ENCODE measurements at regions not wholly inside any gene's neighbourhood (a gene's known extent, or its start where the extent isn't known, plus 50 kb on each side); places are given as distances from the start of the nearest gene placed in this dataset.
"Not testable (repeated sequence)": the region's sequence is repeated elsewhere in the genome, so short reads cannot be mapped to it uniquely, and the experiment has no call there.

DNA sequence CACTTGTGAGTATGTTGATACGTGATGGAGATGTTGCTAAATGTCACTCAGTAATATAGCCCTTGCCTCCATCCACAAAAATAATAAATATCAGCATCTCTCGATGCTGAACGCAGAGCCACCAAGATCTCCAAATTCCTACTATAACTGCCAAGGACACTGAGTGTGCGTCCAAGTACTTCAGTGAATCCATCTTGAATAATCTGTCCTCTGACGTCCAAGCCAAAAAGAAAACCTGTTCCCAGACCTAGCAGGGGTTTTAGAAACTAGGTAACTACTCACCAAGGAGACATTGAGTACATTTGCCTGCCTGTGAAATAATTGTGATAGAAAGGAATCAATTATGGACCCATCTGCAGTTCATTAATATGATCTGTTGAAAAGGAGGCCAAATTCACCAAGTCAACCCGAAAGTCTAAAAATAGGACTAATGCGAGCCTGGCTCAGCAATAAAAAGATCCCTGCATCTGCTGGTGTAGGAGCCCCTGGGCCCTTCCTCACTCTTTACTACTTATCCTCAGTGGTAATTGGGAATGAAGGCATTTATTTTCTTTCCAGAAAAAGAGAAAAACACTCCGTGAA lies 226.9 kb upstream of the IRF2BP2 start:
- DNase-seq: peak; percentile 23

DNA sequence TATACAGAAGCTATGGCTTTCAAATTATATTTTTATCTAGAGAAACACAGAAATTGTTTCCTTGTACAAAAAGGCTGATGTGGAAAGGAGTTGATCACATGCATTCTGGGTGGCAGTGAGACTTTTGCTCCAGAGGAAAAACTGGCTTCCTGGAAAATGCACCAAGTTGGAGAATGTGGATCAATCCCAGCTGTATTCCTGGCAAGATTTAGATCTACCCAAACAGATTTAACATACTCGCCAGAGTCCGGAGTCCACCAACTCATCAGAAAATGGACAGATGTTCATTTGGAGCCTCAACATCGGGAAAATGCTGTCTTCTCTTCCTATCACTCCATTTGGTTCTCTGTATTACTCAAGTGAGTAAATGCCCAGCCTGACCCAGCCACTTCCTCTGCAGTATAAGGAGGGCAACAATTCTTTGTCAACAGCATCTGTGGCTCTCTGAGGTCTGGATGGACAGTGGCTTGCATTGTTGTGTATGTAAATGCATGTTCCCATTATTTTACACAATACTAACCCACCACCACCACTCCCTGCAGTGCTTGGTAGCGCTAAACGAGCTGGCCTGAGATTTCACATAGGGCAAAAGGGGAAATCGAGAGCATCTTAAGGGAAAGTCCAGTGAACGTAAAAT lies 226.2 kb upstream of the IRF2BP2 start:
- no peak for DNase-seq

DNA sequence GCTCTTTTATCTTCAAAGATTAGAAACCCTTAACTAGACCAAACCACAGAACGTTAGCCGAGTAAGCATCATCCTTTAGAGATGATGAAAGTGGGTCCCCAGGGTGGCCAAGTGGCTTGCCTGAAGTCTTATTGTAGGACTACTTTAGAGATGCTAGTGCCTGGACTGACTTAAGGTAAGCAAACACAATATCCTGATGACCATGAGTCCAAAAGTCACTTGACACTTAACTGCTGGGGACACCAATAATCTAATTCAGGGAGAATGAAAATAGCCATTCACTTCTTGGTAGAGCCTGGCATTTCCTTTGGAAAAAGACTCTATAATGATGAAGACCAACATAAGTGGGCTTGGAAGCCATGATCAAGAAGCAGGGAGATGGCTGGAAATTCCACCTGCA lies 225.3 kb upstream of the IRF2BP2 start:
- DNase-seq: no peak

DNA sequence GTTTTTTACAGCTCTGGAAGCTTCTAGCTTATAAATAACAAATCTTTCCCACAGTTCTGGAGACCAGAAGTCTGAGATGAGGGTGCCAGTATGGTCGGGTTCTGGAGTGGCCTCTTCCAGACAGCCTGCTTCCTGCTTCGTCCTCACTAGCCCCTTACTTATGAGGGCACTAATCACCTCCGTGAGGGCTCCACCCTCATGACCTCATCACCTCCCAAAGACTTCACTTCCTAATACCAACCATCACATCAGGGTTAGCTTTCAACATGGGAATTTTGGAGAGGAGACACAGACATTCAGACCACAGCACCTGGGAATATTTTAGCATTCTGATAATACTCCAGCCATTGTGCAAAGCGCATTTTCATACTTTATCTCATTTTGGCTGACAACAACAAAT lies 223.7 kb upstream of the IRF2BP2 start:
- no peak for DNase-seq

DNA sequence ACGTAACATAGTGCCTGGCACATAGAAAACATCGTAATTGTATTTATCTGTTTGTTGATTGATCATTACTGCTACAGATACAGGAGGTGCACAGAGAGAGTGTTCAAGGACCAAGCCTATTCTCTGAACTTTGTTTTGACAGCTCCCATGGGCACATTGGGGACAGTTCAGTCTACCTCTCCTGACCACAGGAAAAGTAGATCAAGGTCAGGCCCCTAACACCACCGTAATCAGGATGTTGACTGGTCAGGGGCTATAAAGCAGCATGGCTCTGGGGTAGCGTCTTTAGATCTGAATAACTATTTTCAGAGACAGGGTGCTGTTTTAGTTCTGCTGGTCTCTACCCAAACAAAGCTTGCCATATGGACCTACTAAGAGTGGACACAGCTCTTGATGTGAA lies 223.1 kb upstream of the IRF2BP2 start:
- DNase-seq: no peak

DNA sequence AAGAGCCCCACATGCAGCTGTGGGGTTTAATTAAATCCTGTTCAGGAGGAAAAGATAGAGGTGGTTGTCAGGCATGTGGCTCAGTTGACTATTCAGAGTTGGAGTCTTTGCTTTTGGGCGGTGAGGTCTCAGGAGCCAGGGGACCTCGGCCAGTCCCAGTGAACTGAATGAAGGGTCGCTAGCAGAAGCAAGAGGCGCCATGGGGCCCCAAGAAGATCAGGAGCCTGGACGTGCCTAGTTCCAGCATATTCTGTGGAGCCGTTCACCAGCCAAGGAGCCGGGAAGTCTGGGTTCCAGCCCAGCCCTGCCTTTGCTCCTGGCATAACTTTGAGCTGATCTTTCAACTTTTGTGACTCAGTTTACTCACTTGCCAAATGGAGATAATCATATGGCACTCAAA lies 217.7 kb upstream of the IRF2BP2 start:
- no peak for DNase-seq

DNA sequence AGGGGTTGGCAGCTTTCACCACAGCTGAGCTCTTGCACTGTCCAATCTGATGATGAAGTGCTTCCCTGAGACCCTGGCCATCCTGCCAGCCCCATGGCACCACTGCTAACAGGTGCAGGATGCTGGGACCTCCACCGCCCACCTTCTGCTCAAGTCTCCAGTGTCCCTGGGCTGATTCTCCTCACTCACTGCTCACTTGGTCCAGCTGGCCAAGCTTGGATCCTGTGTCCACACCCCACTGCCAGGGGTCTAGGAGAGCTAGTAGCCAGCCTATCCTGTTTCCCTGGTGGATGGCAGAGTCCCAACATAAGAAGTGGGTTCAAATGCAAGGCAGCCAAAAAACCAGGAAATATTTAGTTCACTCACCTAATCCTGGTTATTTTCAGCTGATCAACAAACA lies 217.2 kb upstream of the IRF2BP2 start:
- no peak for DNase-seq

DNA sequence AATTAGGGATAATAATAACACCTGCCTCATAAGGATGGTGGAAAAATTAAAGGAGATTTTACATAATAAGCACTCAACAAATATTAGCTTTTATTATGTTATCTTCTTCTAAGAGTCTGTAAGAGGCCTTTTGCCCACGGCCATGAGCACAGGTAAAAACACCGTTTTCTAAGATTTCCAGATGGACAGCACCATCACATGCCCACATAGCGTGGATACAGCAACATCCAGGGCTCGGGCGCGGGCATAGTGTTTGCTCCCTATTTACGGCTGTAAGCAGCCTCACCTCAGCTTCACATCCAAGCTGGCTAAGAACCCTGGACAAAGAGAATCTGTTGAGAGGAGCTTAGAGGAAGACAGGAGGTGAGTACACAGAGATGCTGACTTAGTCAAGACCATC lies 216.4 kb upstream of the IRF2BP2 start:
- no peak for DNase-seq

DNA sequence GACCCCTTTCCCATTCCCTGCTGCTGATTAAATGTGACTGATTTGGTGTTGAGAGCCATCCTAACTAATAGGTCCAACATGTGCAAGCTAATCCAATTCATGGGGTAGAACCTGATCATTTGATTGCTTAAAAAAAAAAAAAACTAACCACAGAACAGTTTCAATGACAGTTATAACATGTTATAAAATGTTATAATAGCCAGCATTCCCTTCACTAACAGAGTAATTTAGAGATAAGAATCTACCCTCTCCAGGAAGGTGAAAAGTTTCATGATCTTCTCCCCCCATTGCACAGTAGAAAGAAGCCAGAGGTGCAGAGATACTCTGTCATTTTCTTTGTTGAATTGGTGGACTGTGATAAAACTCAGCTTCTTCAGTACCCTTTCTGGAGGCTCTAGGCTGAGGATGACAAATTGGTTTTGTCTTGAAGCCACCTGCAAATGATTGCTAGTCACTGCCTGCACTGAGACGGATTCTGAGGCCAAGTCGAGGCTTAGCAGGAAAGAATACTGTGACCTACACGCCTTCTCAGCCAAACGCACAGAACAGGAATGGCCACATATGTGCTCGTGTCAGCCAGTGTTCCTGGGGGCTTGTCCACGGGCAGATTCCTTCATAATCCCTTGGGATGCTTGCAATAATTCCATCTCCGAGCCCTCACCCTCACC lies 215.7 kb upstream of the IRF2BP2 start:
- no peak for DNase-seq

DNA sequence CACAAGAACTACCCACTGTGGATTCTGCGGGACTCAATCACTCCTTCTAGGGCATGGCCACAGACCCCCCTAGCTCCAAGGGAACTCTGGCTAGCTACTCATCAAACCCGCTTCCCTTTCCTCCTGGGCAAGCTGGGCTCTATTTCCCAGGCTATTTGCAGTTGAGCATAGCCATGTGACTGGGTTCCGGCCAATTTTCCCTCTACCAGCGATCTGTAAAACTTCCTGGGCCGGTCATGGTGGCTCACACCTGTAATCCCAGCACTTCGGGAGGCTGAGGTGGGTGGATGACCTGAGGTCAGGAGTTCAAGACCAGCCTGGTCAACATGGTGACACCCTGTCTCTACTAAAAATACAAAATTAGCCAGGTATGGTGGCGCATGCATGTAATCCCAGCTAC lies 214.9 kb upstream of the IRF2BP2 start:
- not testable (repeated sequence) for DNase-seq

DNA sequence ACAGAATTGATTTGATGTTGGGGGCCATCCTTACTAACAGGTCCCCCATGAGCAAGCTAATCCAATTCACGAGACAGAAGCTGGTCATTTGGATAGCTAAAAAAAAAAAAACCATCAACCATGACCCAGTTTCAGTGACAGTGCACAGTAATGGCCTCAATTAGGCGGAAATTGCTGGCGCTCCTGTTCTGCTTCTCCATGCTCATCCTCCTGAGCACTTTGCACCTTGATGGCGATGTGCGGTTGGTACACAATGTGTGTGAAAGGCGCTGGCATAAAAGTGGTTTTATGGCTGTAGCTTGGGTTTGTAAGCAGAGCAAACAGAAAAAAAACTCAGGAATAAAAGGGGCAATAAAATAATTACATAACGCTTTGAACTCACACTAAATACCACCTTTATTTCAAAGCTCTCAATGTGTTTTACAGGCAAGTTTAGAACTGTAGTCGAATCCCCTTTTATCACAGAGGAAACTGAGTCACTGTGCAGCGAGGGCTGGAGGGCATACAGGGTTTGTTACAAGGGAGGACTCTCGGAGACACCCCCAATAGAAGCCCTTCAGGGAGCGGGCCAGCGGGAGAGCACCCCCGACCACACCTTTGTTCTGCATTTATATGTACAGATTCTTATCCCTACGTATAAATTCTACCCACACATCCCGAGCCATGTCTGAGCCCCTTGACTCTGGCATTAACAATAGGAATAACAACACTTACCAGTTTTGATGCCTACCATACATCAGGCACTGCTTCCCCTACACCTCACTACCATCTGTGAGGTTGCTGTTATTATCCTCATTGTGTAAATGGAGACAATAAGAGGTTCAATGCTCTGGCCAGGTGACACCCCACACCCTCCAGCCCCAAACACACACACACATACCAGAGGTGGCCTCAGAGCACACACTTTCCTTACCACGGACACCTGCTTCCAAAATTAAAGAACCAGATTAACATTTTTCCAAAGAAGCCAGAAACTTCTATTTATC lies 213.5 kb upstream of the IRF2BP2 start:
- no peak for DNase-seq

DNA sequence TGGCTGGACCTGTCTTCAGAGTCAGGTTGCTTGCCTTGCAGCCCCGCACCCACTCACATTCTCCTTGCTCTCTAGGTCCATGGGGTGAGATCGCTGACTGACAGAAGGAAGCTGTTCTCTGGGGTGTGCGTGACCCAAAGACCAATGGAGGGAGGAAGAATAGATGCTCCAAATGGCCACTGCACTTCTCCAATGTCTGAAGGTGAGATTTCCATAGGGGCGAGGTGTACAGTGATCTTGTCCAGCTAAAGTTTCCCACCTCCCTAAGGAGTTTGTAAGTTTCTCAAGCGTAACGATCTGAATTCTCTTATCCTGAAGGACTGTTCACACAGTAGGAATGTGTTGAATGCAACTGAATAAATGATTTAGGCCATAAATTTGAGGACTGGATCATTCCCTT lies 211.9 kb upstream of the IRF2BP2 start:
- no peak for DNase-seq

DNA sequence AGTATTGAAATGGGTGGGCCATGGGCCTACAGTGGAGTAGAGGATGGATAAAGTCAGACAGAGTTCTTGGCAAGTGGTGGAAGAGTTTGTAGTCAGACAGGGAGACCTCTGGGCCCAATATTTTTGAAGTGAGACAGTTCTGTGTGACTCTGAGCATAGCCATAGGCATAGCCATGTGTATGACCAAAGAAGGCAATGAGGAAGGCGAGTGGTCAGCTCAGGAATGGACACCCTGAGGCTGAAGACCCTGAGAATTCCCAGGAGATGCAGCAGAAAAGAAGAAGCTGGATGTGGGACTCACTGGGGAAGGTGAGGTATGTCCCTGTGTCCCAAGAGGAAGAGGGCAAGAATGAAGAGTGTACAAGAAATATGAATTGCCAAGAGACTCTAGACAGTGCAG lies 210.6 kb upstream of the IRF2BP2 start:
- DNase-seq: no peak

DNA sequence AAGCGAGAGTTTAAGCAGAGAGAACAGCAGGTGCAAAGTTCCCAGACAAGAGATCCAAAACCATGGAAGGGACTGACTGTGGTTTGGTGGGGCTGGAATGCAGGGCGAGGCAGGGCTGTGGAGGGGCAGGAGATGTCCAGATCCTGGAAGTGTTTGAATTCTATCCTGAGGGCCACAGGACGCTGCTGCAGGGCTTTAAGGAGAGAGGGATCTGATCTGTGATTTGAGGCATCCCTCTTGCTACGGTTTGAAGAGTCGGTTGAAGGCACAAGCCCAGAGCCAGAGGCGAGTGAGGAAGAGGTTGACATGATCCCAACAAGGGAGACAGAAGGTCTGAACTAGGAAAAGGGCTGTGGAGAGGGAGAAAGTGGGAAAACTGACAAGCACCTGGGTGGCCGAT lies 209.9 kb upstream of the IRF2BP2 start:
- not testable (repeated sequence) for DNase-seq

DNA sequence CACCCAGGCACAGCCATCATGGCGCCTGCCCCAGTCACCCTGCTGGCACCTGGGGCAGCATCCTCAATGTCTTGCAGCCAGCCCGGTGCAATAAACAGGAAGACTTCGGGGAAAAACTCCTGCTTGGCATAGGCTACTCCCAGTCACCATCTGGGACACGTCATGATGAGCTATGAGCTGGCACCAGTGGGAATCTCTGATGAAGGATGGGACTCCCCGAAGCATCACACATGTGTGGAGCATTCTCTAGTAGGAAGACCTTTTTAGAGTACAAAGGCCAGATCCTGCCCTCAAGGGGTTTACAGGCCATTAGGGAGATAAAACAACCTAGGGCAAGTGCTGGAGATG lies 208.0 kb upstream of the IRF2BP2 start:
- DNase-seq: not testable (repeated sequence)

DNA sequence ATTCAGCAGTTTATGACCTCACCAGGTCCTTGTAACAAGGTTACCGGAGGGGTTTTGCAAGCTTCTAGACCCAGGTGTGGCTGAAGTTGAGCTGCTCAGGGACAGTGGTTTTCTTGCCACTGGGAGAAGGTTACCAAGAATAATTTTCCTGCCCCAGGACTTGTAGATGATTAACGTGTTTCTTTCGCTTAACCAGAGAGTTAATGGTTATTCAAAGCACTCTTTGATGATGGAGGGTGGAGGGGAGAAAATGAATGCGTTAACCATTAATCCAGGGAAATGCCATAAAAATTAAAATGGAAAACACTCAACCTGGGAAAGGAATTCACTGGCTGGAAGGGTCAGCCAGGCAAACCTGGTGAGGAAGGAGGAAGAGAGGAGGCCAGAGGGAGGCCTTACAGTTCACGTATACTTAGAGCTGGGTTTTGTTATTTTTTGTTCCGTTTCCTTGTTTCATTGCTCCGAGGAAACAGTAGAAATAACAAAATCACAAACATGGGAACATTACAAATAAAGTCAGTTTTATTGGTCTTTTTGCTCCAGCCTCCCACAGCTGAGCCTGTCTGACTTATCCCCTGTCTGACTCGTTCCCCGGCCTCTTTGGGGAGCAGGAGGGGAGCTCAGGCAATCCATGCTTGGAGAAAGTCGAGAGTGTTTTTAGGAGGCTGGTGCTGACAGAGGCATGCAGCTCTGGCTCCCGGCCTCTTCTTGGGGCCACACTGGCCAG lies 207.5 kb upstream of the IRF2BP2 start:
- not testable (repeated sequence) for DNase-seq

DNA sequence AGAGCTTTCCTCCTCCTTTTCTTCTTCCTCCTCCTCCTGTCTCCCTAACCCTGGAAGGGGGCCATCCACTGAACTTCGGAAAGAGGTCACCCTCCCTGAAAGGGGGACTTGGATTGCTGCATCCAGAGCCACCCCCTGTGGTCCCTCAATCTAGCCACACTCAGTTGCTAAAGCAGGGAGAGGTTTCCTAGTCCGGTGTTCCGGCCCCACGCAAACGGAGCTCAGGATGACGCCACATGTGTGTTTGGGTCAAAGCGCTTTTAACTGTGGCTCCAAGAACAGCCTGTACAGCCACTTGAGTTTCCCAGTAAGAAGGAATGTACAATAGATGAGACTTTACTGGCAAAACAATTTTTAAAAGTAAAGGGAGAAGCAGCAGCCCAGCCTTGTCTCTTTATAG lies 206.9 kb upstream of the IRF2BP2 start:
- not testable (repeated sequence) for DNase-seq

DNA sequence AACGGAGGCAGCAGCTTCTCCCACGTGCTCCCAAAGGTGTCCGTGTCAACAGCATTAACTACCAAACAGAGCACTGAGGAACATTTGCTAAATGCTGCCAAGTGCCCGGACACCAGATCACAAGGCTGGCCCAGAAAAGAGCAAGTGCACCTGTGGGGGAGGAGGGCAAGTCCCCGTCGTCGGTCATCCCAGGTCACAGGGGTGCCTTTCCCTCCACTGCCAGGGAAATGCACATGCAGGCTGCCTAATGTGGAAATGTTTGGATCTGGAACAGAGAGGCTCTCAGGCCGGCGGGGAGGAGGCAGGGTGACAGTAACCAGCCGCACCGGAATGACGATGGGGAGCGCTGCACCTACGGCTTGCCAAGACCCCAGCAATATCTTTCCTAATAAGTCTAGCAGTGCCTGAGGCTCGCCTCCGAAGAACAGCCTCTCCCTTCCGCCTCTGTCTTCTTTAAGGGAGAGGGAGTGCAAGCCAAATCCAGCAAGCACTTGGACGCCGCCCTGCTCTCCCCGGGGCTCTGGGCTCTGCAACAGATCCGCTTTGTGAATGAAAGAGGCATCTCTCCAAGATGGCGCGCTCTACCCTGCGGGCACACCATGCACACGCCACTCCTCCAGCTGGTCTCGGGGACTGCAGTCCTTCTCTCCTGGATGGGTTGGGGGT lies 206.3 kb upstream of the IRF2BP2 start:
- DNase-seq: not testable (repeated sequence)

DNA sequence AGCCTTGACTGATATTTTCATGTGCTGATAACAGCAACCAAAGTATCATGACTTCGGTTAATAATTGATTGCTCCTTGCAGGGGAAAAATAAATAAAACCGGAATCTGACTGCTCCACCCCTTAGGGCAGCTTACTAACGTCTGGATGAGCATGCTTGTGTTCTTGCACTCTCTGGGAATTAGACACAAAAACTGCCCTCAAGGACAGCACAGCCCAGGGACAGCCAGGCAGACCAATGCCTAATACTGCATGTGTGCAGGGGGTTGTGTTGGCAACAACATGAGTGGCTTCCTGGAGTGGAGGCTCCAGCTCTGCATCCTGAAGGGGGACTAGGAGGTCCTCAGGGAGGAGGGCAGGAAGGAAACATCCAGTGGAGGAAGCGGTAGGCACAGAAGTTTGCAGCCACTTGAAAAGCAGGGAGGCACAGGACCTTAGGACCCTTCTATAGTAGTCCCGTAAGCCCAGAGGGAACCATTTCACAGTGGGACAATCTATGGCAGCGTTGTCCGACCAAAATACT lies 205.4 kb upstream of the IRF2BP2 start:
- not testable (repeated sequence) for DNase-seq

DNA sequence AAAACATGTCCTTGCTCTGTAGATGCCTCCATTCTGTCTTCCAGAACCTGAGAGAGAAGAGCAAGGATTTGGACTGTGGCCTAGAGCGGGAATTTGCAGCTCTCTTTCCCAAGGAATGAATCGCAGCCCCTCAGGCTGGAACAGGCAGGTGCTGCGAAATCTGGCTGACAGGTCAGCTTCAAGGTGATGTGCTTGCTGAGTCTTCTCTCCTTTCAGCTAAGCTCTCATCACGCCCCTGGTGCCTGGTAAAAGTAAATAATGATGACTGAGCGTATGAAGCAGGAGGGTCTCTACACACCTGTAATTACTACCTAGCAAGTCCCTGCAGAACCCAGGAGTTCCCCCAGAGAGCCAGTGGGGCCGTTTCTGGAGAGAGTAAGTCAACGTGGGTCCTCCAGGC lies 204.3 kb upstream of the IRF2BP2 start:
- not testable (repeated sequence) for DNase-seq

DNA sequence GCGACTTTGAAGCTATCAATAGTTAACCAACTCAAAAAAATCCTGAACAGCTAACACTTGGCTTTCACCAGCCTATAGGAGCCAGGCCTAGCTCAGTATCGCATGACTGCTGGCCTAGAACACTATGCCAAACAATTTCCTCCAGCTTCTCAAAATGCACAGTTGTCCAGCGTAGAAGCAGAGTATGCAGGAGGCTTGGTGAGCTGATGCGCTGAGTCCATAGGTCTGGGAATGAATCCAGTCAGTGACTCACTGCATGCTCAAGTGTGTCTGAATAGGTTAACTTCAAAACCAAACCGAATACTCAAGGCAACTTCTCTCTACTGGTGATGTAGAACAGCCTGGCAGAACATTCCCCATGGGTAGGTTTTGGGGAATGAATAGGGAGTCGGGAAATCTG lies 201.8 kb upstream of the IRF2BP2 start:
- DNase-seq: peak; percentile 85

DNA sequence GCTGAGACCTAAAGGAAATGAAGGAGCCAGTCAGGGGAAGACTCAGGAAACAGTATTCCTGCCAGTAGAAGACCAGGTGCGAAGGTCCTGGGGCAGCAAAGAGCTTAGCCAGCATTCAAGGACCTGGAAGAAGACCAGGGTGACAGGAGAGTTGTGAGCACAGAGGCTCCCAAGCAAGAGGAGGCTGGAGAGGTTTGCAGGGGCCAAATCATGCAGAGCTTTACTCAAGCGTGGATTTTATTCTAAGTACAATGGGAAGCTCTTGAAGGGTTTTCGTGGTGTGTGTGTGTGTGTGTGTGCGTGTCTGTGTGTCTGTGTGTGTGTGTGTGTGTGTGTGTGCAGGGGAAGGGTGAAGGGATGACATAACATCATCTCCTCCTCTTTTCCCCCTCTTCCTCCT lies 200.7 kb upstream of the IRF2BP2 start:
- not testable (repeated sequence) for DNase-seq
